ENCODE measurements at regions not wholly inside any gene's neighbourhood (a gene's known extent, or its start where the extent isn't known, plus 50 kb on each side); places are given as distances from the start of the nearest gene placed in this dataset.

GRCh38 chr4:181350615-181351415 lies 892.4 kb upstream of the TENM3 start:
- Mint-ChIP-seq H3K27ac (no peak overlapping the region), H3K36me3 (ENCODE audit: low read depth) (no peaks in the 10 kb centered on the region), H3K4me3 (no peak overlapping the region), H3K4me1 (no peaks in the 10 kb centered on the region), H3K9me3 (peaks cover 9% of the 10 kb centered on the region), H3K27me3 (no peaks in the 10 kb centered on the region)
- no peak for ATAC-seq (replicated peaks)

DNA sequence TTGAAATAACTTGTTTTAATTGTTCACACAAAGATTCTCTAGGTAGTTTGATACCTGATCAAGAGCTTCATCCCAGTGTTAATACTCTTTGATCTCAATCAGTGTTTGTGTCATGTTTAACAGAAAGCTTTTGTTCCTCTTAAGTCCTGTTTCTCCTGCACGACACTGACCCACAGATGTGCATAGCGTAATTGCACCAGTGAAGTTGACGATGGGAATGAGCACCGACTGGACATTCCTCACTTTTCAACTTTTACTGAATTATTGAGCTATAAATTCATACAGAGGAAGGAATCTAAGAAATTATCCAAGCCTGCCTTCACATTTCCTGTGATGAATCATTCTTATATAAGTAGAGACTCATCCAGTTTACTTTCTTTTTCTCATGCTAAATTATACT lies 878.7 kb upstream of the TENM3 start:
- no peak overlapping the region for H3K4me3 Mint-ChIP-seq
- no peak overlapping the region for H3K27ac Mint-ChIP-seq
- H3K27me3 Mint-ChIP-seq = no peaks in the 10 kb centered on the region
- no peak for ATAC-seq (replicated peaks)
- H3K36me3 Mint-ChIP-seq (ENCODE audit: low read depth) = no peaks in the 10 kb centered on the region
- H3K9me3 Mint-ChIP-seq = peaks cover 13% of the 10 kb centered on the region
- H3K4me1 Mint-ChIP-seq = no peaks in the 10 kb centered on the region

GRCh38 chr4:181365671-181366070 lies 877.5 kb upstream of the TENM3 start:
- Mint-ChIP-seq H3K27me3 (no peaks in the 10 kb centered on the region), H3K36me3 (ENCODE audit: low read depth) (no peaks in the 10 kb centered on the region), H3K4me1 (no peaks in the 10 kb centered on the region), H3K4me3 (no peak overlapping the region), H3K27ac (no peak overlapping the region), H3K9me3 (peaks cover 13% of the 10 kb centered on the region)
- ATAC-seq (replicated peaks) = no peak

- Mint-ChIP-seq H3K4me3 (no peak overlapping the region), H3K36me3 (ENCODE audit: low read depth) (no peaks in the 10 kb centered on the region), H3K4me1 (no peaks in the 10 kb centered on the region), H3K9me3 (peaks cover 12% of the 10 kb centered on the region), H3K27ac (no peak overlapping the region), H3K27me3 (no peaks in the 10 kb centered on the region)
- no peak for ATAC-seq (replicated peaks)
Observed at GRCh38 chr4:181372014-181372413, 871.2 kb upstream of the TENM3 start.

GRCh38 chr4:181376058-181376457 lies 867.1 kb upstream of the TENM3 start:
- no peaks in the 10 kb centered on the region for H3K4me1 Mint-ChIP-seq
- no peaks in the 10 kb centered on the region for H3K36me3 Mint-ChIP-seq (ENCODE audit: low read depth)
- H3K9me3 Mint-ChIP-seq = peaks cover 10% of the 10 kb centered on the region
- no peak overlapping the region for H3K4me3 Mint-ChIP-seq
- no peak for ATAC-seq (replicated peaks)
- no peak overlapping the region for H3K27ac Mint-ChIP-seq
- H3K27me3 Mint-ChIP-seq = no peaks in the 10 kb centered on the region

- H3K27ac Mint-ChIP-seq = no peak overlapping the region
- H3K4me1 Mint-ChIP-seq = no peaks in the 10 kb centered on the region
- H3K27me3 Mint-ChIP-seq = no peaks in the 10 kb centered on the region
- H3K36me3 Mint-ChIP-seq (ENCODE audit: low read depth) = no peaks in the 10 kb centered on the region
- H3K9me3 Mint-ChIP-seq = peaks cover 4% of the 10 kb centered on the region
- no peak for ATAC-seq (replicated peaks)
- H3K4me3 Mint-ChIP-seq = no peak overlapping the region
Observed at GRCh38 chr4:181388061-181388460, 855.1 kb upstream of the TENM3 start.

- peaks cover 9% of the 10 kb centered on the region for H3K9me3 Mint-ChIP-seq
- no peak for ATAC-seq (replicated peaks)
- no peaks in the 10 kb centered on the region for H3K4me1 Mint-ChIP-seq
Observed at GRCh38 chr4:181416966-181417365, 826.2 kb upstream of the TENM3 start.

DNA sequence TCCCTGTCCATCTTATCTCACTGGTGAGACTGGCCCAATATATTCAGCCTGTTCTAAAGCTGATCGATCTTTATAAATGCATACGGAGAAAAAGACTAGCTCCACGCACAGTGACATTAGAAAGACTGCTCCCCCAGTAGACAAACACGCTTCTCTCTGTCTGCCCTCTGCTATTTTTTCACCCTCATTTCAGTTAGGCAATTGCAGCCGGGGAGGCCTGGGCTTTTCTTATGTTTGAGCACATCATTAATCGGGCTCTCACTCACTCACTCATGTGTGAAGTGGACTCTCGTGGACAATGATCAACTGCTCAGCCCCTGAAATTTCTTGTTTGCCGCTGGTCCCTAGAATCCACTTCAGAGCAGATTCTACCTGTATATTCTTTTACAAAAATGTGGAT lies 824.7 kb upstream of the TENM3 start:
- no peaks in the 10 kb centered on the region for H3K27me3 Mint-ChIP-seq
- no peak for ATAC-seq (replicated peaks)
- no peaks in the 10 kb centered on the region for H3K4me1 Mint-ChIP-seq

More at GRCh38 chr4:181416966-181417365, 826.2 kb upstream of the TENM3 start:
- no peaks in the 10 kb centered on the region for H3K36me3 Mint-ChIP-seq (ENCODE audit: low read depth)
- no peak overlapping the region for H3K4me3 Mint-ChIP-seq
- no peak overlapping the region for H3K27ac Mint-ChIP-seq
- H3K27me3 Mint-ChIP-seq = no peaks in the 10 kb centered on the region

GRCh38 chr4:181420950-181421349 lies 822.3 kb upstream of the TENM3 start:
- H3K4me1 Mint-ChIP-seq = no peaks in the 10 kb centered on the region
- ATAC-seq (replicated peaks) = no peak
- no peaks in the 10 kb centered on the region for H3K27me3 Mint-ChIP-seq
- peaks cover 9% of the 10 kb centered on the region for H3K9me3 Mint-ChIP-seq
- H3K4me3 Mint-ChIP-seq = no peak overlapping the region
- H3K36me3 Mint-ChIP-seq (ENCODE audit: low read depth) = no peaks in the 10 kb centered on the region
- H3K27ac Mint-ChIP-seq = no peak overlapping the region

More for the DNA sequence above, 824.7 kb upstream of the TENM3 start:
- Mint-ChIP-seq H3K4me3 (no peak overlapping the region), H3K9me3 (peaks cover 9% of the 10 kb centered on the region), H3K36me3 (ENCODE audit: low read depth) (no peaks in the 10 kb centered on the region), H3K27ac (no peak overlapping the region)

DNA sequence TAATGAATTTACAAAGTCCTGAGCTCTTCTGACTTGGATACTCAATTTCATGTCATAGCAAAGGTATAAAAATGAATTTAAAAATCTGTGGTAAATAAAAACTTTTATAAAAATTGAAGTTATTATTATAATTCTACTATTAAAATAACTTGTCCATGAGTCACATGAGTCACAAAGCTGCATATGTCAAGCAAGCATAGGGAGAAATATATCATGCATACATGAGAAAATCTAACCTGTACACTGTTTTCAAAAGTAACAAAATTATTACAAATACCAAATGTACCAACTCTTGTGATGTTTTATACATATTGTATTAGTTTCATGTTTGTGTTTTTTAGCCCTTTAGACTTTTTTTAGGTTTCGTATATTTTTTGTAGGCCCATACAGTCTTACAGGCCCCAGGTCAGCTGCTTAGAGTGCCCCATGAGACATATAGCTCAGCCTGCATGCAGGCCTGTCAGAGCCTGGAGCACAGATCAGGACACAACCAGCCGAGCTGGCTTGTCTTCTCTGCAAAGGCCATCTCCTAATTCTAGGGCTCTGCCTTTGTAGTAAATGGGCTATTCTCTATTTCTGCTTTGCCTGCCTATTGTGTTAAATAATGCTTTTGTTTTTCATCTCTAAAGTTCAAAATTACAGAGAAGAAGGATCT lies 818.7 kb upstream of the TENM3 start:
- Mint-ChIP-seq H3K27ac (no peak overlapping the region), H3K36me3 (ENCODE audit: low read depth) (no peaks in the 10 kb centered on the region), H3K27me3 (no peaks in the 10 kb centered on the region), H3K9me3 (peaks cover 15% of the 10 kb centered on the region), H3K4me3 (no peak overlapping the region), H3K4me1 (no peaks in the 10 kb centered on the region)
- ATAC-seq (replicated peaks) = no peak

DNA sequence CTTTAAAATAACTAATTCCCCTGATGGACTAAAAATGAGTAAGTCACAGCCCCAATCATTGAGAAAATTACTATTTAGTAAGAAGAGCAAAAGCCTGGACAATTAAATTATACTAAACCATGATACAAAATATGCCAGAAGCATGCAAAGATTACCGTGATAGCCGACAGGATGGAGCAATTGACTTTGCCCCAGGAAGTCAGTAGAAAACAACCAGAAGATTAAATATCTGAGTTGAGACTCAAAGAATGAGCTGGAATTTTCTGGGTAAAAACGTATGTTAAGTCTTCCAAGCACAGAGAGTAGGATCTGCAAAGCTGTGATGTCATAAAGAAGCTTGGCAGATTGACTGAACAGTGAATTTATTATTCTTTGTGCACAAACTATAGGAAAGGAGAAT lies 816.1 kb upstream of the TENM3 start:
- Mint-ChIP-seq H3K4me3 (no peak overlapping the region), H3K27ac (no peak overlapping the region), H3K9me3 (peaks cover 6% of the 10 kb centered on the region), H3K4me1 (no peaks in the 10 kb centered on the region), H3K27me3 (no peaks in the 10 kb centered on the region), H3K36me3 (ENCODE audit: low read depth) (no peaks in the 10 kb centered on the region)
- ATAC-seq (replicated peaks) = no peak

GRCh38 chr4:181431006-181431405 lies 812.2 kb upstream of the TENM3 start:
- Mint-ChIP-seq H3K27me3 (no peaks in the 10 kb centered on the region), H3K4me1 (no peaks in the 10 kb centered on the region), H3K9me3 (peaks cover 10% of the 10 kb centered on the region), H3K27ac (no peak overlapping the region), H3K36me3 (ENCODE audit: low read depth) (no peaks in the 10 kb centered on the region), H3K4me3 (no peak overlapping the region)
- ATAC-seq (replicated peaks) = no peak

- H3K27ac Mint-ChIP-seq = no peak overlapping the region
- ATAC-seq (replicated peaks) = no peak
Observed at GRCh38 chr4:181431661-181432060, 811.5 kb upstream of the TENM3 start.

DNA sequence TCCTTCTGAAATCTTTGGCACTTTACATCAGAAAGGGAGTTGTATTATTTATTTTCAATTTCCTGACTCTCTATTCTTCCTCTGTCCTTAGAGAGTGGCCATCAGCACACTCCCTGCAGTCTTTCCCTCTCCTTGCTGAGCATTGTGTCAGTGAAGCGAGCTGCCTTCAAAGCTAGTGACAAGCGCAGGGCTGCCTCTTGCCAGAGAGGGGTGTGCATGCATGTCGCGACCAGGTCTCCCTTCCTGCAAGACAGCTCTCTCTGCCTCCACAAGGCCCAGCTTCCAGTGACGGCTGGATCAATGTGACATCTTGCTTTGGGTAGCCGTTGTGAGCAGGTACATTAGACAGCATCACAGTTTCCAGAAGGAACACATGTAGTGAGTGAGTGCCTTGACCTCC lies 810.9 kb upstream of the TENM3 start:
- Mint-ChIP-seq H3K4me3 (no peak overlapping the region), H3K27ac (no peak overlapping the region), H3K9me3 (peaks cover 10% of the 10 kb centered on the region), H3K36me3 (ENCODE audit: low read depth) (no peaks in the 10 kb centered on the region), H3K27me3 (no peaks in the 10 kb centered on the region), H3K4me1 (no peaks in the 10 kb centered on the region)
- ATAC-seq (replicated peaks) = no peak

More at GRCh38 chr4:181431661-181432060, 811.5 kb upstream of the TENM3 start:
- peaks cover 10% of the 10 kb centered on the region for H3K9me3 Mint-ChIP-seq
- H3K27me3 Mint-ChIP-seq = no peaks in the 10 kb centered on the region
- no peak overlapping the region for H3K4me3 Mint-ChIP-seq
- H3K4me1 Mint-ChIP-seq = no peaks in the 10 kb centered on the region
- no peaks in the 10 kb centered on the region for H3K36me3 Mint-ChIP-seq (ENCODE audit: low read depth)

DNA sequence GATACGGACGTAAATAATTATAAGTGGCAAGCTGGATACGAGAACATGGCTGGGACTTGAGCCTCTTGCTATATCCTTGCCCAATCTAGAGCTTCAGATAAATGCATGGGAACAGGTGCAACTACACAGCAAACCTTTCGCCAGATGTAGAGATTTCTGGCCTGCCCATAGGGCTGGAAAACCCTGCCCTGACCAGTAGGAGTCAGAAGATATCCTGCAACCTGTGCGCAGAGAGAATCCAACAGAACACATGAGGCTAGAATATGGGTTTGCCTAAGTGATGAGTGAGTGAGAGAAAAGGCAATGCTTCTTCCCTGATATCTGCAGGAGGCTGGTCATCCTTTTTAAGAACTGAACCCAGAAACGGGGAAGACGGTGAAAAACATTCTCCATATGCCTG lies 805.3 kb upstream of the TENM3 start:
- Mint-ChIP-seq H3K27ac (no peak overlapping the region), H3K27me3 (no peaks in the 10 kb centered on the region), H3K9me3 (peaks cover 5% of the 10 kb centered on the region), H3K4me1 (no peaks in the 10 kb centered on the region), H3K36me3 (ENCODE audit: low read depth) (no peaks in the 10 kb centered on the region), H3K4me3 (no peak overlapping the region)
- no peak for ATAC-seq (replicated peaks)
